ENCODE measurements at regions not wholly inside any gene's neighbourhood (a gene's known extent, or its start where the extent isn't known, plus 50 kb on each side); places are given as distances from the start of the nearest gene placed in this dataset.
"Not testable (repeated sequence)": the region's sequence is repeated elsewhere in the genome, so short reads cannot be mapped to it uniquely, and the experiment has no call there.

DNA sequence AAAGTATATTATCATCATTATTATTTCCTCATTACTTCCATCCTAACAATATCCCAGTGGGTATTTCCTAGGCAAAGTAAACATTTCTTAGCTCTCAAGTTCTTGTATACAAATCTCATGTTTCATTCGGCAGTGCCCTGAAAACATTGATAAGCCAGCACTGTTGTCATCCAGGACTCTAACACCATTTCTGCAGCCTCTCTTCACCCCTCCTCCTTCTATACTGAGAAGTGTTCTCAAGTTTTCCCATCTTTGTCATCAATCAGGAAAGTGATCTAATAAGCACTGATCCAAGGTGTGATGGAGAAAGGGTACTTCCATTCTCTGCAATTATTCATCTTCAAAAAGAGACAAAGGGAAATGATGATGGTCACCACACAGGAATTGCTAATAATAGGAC is 168.4 kb upstream of the CCDC54 start:
- DNase-seq, result no peak

DNA sequence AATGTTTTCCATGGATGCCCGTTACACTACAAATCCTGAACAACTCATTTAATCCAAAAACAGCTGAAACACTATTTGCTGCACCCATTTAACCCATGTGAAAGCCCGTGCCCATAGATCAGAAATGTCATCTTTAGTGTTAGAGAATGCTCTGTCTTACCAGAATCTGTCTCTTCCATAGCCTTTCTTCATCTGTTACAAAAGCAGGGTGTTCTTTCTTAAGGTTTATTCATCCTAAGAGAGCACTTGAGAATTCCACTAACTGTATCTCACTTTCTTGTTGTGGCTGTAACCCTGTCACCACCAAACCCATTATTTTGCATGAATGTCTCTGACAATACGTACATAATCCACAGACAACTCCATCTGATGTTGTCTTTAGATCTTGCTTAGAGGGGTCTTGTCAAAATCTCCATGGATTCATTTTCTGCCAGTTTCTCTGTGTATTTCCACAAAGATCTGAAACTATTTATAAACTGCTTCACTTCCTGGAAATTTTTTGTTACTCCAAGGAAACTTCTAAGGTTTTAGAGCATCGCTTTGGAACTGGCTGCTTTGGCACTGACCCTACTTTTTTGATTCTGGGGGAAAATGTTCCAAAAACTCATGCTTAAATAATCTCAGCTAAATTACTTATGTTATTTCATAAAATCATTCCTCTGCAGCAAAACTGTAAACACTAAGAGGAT is 167.8 kb upstream of the CCDC54 start:
- no peak for DNase-seq

DNA sequence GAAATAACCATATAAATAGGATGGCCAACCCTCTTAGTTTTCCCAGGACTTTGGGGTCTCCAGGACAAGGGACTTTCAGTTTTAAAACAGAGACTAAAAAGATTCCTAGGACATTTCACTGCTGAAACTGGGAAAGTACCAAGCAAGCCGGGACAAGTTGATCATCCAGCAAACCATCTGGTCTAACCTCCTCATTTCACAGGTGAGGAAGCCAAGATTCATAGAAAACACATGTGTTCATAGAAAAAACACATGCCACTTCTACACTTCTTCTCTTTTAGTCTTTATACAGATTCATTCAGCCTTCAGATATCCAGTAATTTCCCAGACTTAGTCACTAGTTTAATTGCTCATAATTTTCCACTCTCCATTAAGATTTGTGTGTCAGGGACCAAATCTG is 165.6 kb upstream of the CCDC54 start:
- DNase-seq, result no peak

DNA sequence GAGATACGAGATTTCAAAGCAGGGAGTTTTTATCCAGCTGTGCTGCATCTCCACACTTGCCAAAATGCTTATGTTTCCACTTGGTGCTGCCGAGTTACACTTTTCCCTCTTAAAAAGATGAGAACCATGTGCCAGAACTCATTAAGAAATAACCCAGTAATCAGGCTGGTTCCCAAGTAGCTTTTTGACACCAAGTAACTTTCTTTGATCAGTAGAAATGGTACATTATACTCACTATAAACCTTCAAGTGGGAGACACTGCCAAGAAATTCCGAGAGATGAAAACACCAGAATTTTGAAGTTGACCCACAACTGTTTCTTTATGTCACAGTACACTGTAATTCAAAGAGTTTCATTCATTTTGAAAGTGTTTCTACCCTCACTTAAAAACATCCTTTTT is 164.6 kb upstream of the CCDC54 start:
- no peak for DNase-seq

DNA sequence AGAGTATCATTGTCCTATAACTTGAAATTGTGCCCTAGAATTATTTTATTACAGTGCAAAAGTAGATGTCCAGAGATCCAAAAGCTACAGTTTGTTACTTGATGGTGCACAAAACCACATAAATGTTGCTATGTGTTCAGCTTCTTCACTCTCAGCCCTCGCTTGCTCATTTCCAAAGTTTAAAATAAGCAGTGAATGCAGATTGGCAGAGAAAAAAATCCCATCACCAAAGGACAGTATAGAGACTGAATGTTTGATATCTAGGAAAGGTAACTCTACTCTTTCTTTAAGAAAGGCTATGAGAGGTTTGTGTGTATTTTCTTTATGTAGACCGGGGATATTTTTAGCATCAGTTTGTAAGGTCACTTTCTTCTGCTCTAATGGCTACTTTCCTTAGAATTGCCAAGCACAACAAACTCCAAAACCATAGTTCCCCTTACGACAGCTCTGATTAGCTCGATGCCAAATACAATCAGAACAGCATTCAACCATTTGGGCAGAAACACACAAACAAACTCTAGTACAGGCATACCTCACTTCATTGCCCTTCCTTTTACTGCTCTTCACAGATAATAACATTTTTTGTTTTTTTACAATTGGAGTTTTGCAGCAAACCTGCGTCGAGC is 164.1 kb upstream of the CCDC54 start:
- DNase-seq, result no peak

DNA sequence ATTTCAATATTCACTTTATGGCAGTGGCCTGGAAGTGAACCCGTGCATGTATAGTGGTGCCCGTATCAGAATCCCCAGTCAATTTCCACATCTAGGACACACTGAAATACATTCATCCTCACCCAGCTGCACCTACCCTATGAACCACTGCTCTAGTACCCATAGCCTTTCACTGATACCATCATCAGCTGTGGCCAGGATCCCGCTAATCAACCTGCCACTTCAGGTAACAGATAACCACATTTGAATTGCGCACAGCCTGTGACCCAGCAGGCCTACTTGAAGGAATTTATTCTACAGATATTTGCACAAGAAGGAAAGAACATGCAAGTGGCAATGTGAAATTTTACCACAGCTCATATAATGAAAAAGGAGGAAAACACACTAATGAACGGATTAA is 161.0 kb upstream of the CCDC54 start:
- no peak for DNase-seq

DNA sequence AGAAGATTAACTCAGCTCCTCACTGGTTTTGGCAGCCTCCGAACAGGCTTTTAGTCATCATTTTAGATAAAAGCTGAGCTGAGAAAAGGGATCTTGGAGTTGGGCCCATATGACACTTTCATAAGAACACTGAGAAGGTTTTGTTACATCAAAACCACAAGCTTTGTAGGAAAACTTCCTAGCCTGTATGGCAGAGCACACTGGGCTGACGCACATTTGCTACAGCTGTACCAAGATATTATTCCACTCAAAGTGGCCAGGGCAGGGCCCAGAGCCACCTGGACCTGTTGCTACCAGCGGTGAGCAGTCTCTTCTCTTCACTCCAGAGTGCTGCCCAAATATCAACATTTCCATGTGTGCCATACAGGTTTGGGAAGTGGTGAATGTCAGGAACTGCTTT is 160.5 kb upstream of the CCDC54 start:
- no peak for DNase-seq

DNA sequence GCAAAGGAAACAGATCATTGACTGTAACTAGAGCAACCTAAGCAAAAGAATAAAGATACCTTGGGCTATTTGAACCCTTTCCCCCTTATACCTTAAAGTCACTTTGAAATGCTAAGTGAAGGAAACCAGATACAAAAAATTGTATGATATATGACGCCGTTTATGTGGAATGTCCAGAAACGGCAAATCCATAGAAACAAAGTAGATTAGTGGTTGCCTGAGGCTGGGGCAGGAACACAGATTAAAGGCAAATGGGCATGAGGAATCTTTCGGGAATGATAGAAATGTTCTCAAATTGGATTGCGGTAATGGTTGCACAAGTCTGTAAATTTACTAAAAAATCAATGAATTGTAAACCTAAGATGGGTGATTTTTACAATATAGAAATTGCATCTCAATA is 160.1 kb upstream of the CCDC54 start:
- no peak for DNase-seq

DNA sequence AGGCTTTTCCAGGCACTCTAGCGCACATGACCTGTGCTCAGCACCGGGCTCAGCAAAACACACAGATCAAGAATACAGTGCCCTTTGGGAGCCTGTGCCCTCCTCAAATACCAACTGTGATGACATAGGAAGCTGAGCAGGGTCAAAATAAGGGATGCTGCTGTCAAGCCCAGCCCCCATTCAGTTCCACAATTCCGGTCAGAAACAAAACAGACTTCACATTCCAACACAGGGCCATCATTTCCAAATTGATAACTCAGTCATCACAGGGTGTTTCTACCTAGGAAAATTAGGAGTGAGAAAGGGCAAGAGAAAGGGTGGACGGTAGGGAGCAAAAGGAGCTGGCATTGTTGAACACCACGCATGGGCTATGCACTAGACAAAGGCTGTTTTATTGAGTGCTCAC is 158.4 kb upstream of the CCDC54 start:
- no peak for DNase-seq

DNA sequence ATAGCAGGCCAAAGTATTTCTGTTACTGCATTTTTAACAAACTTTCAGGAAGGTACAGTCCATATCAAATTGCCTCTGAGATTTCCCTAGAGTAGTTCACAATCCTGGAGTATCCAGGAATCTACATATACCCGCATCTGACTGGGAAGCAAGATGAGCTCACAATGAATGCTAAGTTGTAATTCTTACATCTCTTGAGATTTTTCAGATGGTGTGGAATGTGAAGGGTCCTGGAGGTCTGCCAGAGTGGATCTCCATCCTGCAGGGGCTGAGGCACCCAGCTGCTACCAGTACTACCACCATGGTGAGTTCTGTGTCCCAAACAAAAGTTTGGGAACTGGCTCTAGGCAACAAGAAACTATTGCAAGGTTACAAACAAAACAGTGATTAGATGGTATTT is 156.7 kb upstream of the CCDC54 start:
- DNase-seq, result no peak

DNA sequence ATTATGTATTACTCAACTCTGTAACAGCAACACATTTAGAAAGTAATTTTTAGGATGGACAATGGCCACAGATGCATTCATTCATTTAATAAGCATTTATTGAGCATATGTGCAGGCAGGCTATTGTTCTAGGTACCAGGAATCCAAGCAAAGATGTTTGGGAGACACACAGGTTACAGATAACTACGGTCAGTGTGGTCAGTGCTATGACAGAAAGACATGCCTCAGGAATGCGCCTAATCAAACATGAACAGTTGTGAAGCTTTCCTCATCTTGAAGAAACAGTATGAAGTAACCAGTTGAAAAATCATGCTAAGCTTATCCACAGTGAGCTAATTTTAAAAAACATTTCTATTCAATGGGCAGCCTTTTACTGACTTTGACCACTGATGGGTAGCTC is 155.4 kb upstream of the CCDC54 start:
- no peak for DNase-seq

DNA sequence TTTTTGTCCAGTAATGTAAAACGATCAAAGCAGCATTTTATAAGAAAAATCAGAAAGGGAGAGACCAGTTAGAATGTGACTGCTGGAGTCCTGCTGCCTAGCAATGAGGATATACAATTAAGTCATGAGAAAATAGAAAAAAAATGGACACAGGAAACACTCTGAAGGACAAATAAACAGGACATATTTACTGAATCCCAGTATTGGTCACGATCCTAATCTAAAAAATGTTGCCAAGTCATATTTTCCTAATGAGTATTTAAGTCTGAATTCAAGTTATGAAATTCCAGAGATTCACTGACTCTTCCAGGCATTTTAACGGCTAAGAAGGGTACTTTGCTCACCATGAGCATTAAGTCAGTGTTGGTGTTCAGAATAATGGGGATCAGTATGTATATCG is 154.3 kb upstream of the CCDC54 start:
- DNase-seq, result no peak

DNA sequence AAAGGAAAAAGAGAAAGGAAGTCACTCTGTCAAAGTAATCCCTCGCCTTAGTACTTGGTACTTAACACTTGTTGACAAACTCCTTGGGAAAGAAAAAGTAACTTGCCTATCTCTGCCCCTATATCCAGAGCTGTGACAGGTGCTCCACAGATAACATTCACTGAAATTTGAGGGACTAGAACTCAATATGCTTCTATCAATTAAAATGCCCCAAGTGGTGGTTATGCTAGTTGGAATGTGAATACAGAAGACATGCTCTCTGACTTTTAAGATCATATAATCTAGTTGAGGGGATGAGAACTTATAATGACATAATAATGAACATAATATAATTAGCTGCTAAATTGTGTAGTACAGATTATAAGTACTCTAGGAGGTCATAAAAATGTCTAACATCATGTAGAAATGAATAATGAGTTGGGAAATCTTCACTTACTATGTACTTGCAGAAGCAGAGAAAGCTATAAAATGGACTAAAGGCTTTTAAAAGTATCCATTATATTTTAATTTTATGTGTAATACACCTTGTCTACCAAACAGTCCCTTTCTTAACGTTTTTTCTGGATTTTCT is 153.1 kb upstream of the CCDC54 start:
- no peak for DNase-seq

DNA sequence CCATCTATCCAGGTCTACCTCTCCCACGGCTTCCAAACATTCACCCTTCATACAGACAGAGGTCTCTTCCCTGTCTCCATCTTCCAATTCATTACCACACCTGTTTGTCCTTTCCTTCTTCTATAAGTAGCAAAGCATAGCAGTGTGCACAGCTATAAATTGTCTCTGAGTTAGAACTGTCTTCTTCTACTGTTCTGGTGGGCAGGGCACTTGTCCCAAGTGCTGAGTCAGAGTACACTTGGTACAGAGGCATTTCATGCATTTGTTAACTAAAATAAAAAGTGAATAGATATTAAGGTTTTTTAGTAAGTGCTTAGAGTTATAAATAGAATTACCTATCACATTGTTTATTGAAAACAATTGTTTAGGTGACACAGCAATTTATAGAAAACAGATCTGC is 150.1 kb upstream of the CCDC54 start:
- DNase-seq, result no peak

DNA sequence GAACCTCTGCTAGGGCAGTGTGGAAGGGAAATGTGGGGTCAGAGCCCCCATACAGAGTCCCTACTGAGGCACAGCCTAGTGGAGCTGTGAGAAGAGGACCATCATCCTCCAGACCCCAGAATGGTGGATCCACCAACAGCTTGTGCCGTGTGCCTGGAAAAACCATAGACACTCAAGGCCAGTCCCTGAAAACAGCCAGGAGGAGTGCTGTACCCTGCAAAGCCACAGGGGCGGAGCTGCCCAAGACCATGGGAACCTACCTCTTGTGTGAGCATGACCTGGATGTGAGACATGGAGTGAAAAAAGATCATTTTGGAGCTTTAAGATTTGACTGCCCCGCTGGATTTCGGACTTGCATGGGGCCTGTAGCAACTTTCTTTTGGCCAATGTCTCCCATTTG is 143.4 kb upstream of the CCDC54 start:
- not testable (repeated sequence) for DNase-seq

DNA sequence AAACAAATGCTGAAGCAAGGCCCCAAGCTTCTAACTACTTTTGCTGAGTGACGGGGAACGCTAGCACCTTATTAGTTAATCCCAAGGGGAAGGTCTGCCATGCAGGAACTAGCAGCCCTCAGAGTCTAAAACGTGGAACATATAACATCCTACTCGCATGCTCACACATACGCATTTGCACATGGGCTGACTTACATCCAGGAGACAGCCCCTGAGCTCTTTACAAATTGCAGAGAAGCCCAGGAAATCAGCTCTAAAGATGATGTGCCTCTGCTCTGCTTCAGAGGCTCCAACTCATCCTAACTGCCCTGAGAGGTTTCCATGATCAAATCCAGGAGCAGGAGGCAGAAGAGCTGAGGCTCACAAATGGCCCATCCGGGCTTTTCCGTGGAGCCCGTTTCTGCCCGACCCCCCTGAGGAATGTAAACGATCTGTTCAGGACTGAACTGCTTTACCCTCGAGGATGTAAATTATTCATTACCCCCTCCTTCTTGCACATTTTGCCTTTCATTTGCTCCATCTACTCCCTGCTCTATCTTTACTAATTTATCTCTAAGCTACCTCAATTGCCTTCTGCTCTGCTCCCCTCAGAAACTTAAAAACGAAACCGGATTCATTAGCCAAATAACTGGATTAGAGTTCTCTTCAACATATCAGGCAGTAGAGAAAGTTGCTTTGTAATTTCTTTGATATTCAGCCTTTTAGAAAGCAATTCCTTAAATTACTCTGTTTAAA is 141.9 kb upstream of the CCDC54 start:
- DNase-seq, result no peak

DNA sequence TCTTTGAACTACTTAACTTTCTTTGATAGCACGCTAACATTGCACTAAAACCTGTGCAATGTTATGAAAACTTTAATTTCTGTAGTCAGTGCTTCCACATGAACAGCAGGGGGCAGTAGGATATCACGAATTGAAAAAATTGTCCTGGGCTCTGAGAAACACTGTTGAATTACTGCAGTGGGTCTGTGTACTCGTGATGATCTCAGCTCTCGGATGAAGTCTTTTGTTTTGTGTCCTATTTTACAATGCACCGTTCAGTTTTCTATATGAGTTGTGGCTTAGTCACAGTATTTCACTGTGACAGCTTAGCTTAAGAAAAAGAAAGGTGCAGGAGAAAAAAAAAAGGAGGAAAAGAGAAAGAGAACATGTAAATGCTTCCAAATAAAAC is 141.3 kb upstream of the CCDC54 start:
- DNase-seq, result peak; percentile 12 to 31

DNA sequence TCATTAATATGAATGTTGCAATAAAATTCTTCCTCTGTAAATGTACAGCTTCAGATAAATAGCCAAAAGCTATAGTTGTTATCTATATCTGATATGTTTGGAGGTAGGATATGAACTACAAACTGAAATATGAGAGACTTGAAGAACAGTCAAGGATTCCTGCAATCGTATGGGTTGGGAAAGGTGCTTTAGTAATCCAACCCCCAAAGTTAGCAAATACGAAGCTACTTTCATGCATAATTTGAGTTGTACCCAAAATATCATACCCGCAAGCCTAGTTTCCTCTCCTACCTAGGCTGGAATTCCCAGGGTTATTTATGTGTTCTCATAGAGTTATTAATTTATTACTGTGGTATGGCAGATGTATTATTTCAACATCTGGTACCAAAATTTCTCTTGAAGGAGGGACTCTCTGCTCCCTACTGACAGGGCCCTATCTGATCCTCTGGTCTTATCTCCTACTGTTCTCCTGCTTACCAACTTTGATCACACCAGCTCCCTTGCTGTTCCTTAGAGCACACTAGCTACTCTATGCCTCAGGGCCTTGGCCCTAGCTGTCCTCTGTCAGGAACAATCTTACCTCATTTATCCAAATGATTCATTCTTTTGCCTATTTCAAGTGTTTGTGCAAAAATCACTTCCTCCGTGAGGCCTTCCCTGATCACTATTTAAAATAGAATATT is 140.4 kb upstream of the CCDC54 start:
- no peak for DNase-seq

DNA sequence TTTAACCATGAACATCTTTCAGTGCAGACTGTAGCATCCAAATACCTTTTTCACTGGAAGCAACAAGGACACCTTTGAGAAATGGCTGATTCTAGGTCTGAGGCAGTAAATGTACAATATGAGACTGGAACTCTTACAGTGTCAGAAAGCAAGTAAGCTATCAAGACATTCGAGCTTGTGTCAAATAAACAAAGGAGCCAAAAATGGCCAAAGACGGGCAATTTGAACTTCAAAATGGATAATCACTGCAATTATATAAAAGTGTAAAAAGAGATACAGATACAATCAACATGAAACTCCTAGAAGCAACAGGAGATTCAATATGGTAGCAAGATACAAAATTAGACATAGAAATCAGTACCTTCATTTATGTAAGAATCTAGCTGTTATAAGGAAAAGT is 138.5 kb upstream of the CCDC54 start:
- DNase-seq, result no peak

DNA sequence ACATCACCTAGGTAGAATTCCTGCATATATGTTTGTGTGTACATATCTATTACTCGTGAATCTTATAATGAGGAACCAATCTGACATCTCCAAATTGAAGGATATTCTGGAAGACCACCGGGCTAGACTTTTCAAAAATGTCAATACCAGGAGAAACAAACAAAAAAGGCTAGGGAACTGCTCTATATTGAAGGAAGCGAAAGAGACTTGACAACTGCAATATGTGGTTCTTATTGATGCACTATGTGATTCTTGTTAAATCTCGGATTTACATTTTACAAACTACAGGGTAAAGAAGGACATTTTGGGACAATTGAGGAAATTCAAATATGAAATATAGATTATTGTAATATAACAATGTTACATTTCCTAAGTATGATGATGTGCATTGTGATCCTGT is 137.5 kb upstream of the CCDC54 start:
- DNase-seq, result no peak

DNA sequence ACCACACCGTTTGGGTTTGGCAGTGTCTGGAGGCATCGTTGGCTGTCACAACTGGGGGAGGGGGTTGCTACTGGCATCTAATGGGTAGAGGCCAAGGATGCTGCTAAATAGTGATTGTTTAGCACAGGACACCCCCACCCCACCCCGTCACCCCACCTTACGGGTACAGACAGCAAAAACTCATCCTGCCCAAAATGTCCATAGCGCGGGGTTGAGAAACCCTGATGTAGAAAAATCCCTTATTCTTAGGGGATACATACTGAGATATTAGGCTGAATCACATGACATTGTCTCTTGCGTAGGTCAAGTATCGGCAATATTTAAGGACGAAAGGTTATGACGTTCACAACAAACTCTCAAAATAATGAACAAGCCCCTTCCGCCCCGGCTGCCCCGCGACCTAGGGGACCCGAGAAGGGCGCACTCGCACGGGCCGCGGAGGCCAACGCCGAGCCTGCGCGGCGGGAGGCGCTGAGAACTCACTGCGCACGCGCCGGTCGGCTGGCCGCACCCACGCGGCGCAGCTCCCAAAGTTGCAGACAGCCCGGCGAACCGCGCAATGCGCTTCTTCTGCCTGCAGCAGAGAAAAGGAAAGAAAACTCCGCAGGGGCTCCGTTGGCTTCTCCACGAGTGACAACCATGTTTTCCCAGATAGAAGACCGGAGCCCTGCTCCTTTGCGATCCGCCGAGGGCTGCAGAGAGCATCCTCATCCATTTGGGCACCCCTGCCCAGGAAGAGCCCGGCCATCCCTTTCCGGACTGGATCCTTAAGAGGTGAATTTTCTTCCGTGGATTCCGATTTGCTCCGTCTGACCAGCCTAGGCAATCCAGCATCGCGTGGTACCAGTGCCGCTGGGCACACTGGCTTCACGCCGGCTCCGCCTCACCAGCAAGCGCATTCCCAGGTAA is 136.8 kb upstream of the CCDC54 start:
- DNase-seq, result peak; percentile 70 to 76

DNA sequence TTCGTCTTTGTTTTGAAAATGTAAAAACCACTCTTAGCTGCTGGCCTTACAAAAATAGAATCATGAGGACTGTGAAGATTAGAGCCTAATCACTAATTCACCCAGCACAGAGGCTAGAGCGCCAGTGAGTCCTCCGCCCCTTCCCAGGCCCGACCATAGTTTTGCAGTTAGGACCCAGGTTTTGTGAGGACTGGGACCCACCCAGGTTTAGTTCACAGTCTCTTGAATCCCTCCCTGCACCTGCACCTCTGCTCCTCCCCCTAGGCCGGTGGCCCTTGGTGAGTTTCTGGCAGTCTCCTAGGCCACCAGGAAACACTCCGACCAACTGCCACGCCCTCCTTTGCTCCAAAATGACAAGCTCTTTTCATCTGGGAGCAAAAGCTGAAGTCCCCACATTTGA is 136.0 kb upstream of the CCDC54 start:
- DNase-seq, result peak; percentile 5 to 24

Data from activated CD4-positive, alpha-beta T cell treated with anti-CD3 and anti-CD28 coated beads, Interleukin-2, amount 50 U/mL, for 48 hours (primary cell).